GM12891 (cell line): ENCODE measurements at regions not wholly inside any gene's neighbourhood (a gene's known extent, or its start where the extent isn't known, plus 50 kb on each side); places are given as distances from the start of the nearest gene placed in this dataset.

Experiments
- POLR2A ChIP-seq: IDR thresholded peaks from 2 replicates; pipeline ENCODE4 v1.6.1; 2011; ENCODE audit warnings: low read depth, low read length, control low read depth
- POLR2AphosphoS5 ChIP-seq: IDR thresholded peaks from 2 replicates; pipeline ENCODE4 v1.6.1; 2011; ENCODE audit warnings: low read depth, low read length, control low read depth

DNA sequence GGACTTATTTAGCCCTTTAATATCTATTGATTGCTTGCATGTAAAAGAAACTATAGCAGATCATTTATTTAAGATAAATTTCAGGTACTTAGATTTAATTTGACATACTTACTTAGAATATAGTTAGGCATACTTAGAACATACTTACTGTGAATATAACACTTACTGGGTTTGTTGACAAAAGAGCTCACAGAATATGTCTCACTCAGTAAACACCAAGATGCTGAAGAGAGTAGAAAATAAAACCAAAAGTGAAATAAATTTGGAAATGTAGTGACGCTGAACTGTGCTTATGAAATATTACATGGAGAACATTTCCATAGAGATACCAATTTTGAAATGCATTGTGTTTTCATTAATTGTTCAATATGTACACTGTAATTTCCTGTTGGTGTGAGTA, 615.4 kb upstream of the MAN1A1 start:
- TF ChIP-seq POLR2A, result no peak
- no peak for TF ChIP-seq POLR2AphosphoS5
